Stimulated activated naive CD8-positive, alpha-beta T cell treated with anti-CD3 and anti-CD28 coated beads, Interleukin-15, Interleukin-2, amounts not matched to agents 100 U/mL and 50 U/mL, for 24 hours (primary cell): ENCODE measurements at regions not wholly inside any gene's neighbourhood (a gene's known extent, or its start where the extent isn't known, plus 50 kb on each side); places are given as distances from the start of the nearest gene placed in this dataset.

Experiments
- ATAC-seq: fragments of 150-1000 bp; cut with Tn5 transposase; one replicate; pipeline ENCODE4 v1.10.0; 2021
- DNase-seq: peaks from one replicate; pipeline ENCODE4 v3.0.0; 2021

DNA sequence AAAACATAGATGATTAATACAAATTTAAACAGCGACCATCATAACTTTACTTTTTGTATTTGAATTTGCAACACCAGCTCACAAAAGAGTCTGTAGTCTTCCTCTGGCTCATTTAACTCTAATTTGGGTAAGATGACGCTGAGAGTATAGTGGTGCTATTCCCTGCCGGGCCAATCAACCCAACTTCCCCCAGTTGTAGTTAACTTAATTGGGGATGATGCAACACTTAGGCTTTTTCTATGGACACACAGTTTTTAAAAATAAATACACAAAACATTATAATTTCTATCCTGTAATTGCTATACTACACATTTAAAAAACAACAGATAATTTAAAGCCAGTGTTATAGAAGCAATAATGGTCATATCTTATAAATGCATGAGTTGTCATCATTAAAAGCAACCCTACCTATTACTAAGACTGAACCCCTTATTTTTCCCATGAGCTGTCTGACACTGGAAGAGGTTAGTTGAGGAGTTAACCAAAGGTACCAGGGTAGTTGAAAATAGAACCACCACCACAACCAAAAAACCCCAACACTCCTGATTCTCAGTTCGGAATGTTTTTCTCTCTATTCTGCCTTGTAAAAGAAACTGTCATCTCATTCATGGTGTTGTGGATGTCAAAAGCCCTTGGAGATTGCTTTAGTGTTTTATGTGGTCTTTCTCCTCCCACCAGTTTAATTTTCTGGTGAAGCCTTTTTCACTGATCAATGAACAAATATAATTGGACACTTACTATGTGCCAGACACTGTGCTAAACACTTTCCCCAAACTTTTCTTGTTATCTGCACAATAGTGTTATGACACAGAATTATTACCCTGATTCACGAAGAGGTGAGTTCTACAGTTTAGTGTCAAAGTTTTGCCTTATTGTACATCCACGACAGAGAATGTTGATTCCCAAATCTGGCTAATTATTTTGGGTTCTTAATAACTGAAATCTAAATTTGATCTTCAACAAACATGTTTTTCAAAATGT lies 61.5 kb upstream of the RAPGEF2 start:
- ATAC-seq (no peak), DNase-seq (no peak)

DNA sequence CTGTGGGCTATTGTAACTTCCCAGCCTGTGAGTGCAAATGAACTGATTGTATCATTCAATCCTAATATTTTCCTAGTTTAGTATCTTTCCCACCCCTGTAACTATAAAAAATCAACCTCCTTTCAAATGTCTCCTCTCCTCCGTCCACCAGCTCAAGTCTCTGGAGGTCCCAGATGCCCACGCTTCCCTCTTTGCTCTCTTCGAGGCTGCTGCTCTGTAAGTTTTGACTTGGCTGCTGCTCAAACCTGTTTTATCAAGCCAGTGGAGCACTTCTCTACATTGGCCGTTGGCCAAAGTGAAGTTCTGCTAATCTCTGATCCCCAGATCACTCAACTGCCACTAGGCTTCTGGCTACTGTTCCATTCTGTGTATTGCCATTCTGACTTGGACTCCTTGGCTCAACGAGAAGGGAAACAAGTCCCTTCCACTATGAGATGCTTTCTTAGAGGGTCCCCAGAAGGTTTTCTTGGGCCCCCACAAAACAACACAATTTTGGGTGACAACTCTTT lies 60.7 kb upstream of the RAPGEF2 start:
- no peak for ATAC-seq
- DNase-seq = no peak

GRCh38 chr4:159042868-159043267 lies 60.0 kb upstream of the RAPGEF2 start:
- no peak for DNase-seq
- no peak for ATAC-seq

DNA sequence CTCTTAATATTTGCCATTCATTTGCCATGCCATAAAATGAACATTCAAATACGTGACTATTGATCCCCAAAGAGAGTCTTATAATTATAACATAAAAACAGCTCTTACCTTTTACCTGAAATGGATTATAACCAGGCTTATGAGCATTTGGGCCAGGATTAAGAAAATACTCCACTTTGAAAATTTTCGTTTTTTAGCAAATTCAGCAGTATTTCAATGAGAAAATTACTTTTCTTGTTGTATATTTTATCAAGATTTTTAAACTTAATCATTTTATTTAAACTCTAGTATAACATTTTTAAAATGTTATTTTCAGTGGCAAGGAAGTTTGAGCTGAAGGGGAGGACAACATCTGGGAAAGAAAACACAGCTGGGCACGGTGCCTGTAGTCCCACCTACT lies 59.0 kb upstream of the RAPGEF2 start:
- no peak for ATAC-seq
- DNase-seq = no peak

DNA sequence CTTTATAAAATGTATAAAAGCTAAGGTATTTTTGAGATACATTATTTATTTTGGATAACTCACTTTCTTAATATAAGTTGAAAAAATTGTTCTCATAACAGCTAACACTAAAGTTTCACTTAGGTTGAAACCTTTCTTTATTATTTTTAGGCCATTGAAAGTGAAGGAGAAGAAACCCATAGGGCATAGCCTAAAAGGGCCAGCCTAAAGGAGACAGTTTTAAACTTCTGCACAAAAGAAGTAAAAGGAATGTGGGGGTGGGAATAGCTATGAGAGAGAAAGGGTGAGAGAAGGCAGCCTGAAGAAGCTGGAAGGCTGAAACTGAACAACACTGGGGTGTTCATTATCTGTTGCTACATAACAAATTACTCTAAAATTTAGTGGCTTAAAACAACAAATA lies 57.6 kb upstream of the RAPGEF2 start:
- no peak for DNase-seq

DNA sequence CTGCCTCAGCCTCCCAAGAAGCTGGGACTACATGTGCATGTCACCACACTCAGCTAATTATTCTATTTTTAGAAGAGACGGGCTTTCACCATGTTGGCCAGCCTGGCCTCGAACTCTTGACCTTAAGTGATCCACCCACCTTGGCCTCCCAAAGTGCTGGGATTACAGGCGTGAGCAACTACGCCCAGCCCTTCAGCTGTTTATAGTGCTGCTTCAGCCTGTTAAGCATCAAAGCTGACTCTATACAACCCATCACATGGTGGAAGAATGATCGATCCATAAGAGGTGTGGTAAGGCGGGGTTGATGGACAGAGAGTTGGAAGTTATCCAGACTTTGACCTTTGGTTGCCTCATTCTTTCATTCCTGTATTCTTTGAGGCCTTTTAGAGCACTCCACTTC lies 56.2 kb upstream of the RAPGEF2 start:
- no peak for DNase-seq
- no peak for ATAC-seq

More for the DNA sequence above, 57.6 kb upstream of the RAPGEF2 start:
- ATAC-seq = no peak

DNA sequence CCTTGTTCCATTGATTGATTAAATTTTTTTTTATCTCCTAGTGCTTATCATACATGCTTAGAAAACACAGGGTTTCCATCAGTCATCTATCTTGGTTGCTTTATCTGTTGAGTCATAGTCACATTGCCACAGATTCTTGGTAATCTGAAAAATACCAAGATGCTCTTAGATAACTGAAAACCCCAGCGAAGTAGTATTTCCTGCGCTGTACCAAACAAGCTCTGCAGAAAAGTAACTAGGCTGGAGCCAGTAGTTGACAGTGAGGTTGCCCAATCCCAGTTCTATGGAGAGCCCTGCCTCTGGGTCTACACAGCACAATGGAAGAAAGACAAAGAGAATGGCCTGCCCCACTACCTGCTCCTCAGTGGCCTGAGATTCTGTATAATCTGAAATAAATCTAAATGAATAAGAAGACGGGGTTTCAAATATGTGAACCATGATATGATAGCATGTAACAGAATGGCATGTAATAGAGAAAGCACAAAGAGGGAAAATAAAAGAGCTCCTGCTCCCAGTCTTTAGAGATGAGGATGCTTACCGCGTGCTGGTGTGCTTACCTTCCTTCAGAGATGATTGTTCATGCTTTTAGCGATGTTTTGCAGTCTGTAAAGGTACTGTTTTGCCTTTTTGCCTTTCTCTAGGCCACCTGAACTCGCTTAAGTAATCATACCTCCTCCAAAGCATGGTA lies 55.3 kb upstream of the RAPGEF2 start:
- peak; percentile 66 for ATAC-seq

DNA sequence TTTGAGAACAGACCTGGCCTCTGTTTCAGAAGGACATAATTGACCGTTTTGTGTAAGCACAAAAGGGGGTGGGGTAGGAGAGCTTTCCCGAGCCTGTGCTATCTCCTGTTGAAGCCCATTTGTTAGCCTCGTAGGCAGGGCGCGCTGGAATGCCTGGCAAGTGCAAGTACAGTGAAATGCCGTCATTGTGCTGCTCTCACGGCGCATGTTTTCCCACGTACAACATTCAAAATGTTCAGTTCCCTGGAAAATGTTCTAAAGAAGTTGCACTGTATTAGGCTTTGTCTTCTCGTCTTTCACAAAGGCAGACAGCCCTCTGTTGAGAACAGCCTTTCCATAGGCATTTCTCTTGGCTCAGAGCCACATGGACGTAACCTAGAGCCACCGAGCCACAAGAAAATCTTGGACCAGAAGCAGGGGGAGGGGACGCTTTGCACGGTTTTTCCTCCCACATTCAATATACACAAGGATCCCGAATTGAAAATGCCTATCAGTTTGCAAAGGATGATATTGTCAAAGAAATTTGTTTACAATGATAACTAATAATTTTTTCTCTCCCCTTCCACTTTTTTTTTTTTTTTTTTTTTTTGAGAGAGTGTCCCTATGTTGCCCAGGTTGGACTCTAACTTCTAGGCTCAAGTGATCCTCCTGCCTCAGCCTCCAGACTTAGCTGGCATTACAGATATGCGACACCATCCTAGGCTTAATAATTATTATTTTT lies 54.6 kb upstream of the RAPGEF2 start:
- no peak for ATAC-seq

More for the DNA sequence above, 55.3 kb upstream of the RAPGEF2 start:
- DNase-seq = no peak

DNA sequence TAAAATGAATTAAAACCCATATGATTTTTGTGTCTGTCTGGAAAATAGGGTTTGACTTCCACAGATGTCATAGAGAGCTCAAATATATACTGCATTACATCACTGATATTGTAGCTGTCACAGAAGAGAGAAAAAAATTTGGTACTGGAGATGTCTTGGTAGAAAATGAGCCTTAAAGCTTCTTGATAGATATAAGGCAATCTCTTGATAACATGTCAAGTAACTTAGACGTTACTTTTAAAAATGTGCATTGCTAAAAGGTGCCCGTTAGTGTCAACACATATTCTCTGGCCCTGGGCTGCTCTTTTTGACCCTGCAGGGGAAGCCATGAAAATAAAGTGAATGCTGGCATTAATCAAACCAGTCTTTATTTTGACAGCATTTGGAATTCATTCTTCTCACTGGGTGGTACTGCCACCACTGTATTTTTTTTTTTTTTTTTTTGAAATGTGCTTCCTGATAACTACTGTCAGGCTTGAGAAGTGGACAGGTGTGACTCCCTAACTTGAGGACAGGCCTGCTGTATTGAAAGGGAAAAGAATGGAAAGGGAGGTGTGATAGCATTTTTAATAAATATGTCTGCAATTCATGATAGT lies 53.0 kb upstream of the RAPGEF2 start:
- DNase-seq (no peak), ATAC-seq (no peak)

More for the DNA sequence above, 54.6 kb upstream of the RAPGEF2 start:
- no peak for DNase-seq

- ATAC-seq (no peak), DNase-seq (no peak)
These were observed 51.4 kb upstream of the RAPGEF2 start for GRCh38 chr4:159051245-159052071.

GRCh38 chr4:159052315-159052714 lies 50.6 kb upstream of the RAPGEF2 start:
- ATAC-seq (no peak), DNase-seq (no peak)
